Peyer's patch (tissue), 4 donors: ENCODE measurements at regions not wholly inside any gene's neighbourhood (a gene's known extent, or its start where the extent isn't known, plus 50 kb on each side); places are given as distances from the start of the nearest gene placed in this dataset.

Experiments used
- DNase-seq, 3 donors: peaks; one replicate each; pipeline ENCODE4 v3.0.0-alpha.2; 2017 to 2019
- H3K27ac ChIP-seq, 4 donors: fragments of 200-600 bp; sonication (generic); one replicate each; pipeline ENCODE4 v1.5.1; 2016 to 2019
- H3K27me3 ChIP-seq, 2 donors: fragments of 200-600 bp; sonication (generic); one replicate each; pipeline ENCODE4 v1.5.1; 2019
- H3K36me3 ChIP-seq, 3 donors: fragments of 200-600 bp; sonication (generic); one replicate each; pipeline ENCODE4 v1.5.1; 2016 to 2019
- H3K4me1 ChIP-seq, 4 donors: fragments of 200-600 bp; sonication (generic); one replicate each; pipeline ENCODE4 v1.5.1; 2016 to 2019
- H3K4me3 ChIP-seq, 4 donors: fragments of 200-600 bp; sonication (generic); 1 replicate in 3 of 4; 2 replicates in 1 of 4; pipeline ENCODE4 v1.5.1; 2016 to 2019; ENCODE audit warnings: mild to moderate bottlenecking in 1 of 4
- H3K9me3 ChIP-seq, 4 donors: fragments of 200-600 bp; sonication (generic); one replicate each; pipeline ENCODE4 v1.5.1; 2016 to 2019; ENCODE audit warnings: mild to moderate bottlenecking in 1 of 4
- CTCF ChIP-seq, 6 experiments: fragments of 450-650 bp in 4 of 6; fragments of 200-600 bp in 2 of 6; sonication (generic) in 1 of 6; IDR thresholded peaks; one replicate each; pipeline ENCODE4 v1.5.1; 2017 to 2019; ENCODE audit warnings: antibody characterized with exemption in 6 of 6, mild to moderate bottlenecking in 3 of 6, moderate library complexity in 1 of 6
- POLR2A ChIP-seq, 2 donors: fragments of 450-650 bp; IDR thresholded peaks; one replicate each; pipeline ENCODE4 v1.5.1; 2017; ENCODE audit warnings: antibody characterized with exemption in 2 of 2, mild to moderate bottlenecking in 2 of 2, moderate library complexity in 2 of 2

- Histone ChIP-seq H3K36me3 (no peaks in the 10 kb centered on the region), H3K4me3 (no peak overlapping the region), H3K4me1 (peaks cover 0 to 8% (median 0%) of the 10 kb centered on the region in 4 donors), H3K27me3 (no peaks in the 10 kb centered on the region), H3K27ac (no peak overlapping the region), H3K9me3 (no peaks in the 10 kb centered on the region)
- DNase-seq = no peak
- TF ChIP-seq CTCF (IDR thresholded peaks at IDR 0.05) (no peak), POLR2A (IDR thresholded peaks at IDR 0.05) (no peak)
Measured at GRCh38 chr6:110534731-110535492, 58.5 kb upstream of the SLC22A16 start.

GRCh38 chr6:110532431-110532830, 56.0 kb upstream of the SLC22A16 start:
- Histone ChIP-seq H3K4me1 (peaks cover 0 to 6% (median 0%) of the 10 kb centered on the region in 4 donors), H3K27me3 (no peaks in the 10 kb centered on the region), H3K27ac (no peak overlapping the region), H3K4me3 (no peak overlapping the region), H3K36me3 (no peaks in the 10 kb centered on the region), H3K9me3 (no peaks in the 10 kb centered on the region)
- no peak for DNase-seq
- no peak for TF ChIP-seq POLR2A (IDR thresholded peaks at IDR 0.05)

- no peaks in the 10 kb centered on the region for H3K36me3 ChIP-seq
- H3K27ac ChIP-seq = no peak overlapping the region
- H3K4me1 ChIP-seq = no peaks in the 10 kb centered on the region
- H3K4me3 ChIP-seq = no peak overlapping the region
- H3K9me3 ChIP-seq = no peaks in the 10 kb centered on the region
- TF ChIP-seq CTCF (IDR thresholded peaks at IDR 0.05) = no peak
- TF ChIP-seq POLR2A (IDR thresholded peaks at IDR 0.05) = no peak
- H3K27me3 ChIP-seq = no peaks in the 10 kb centered on the region
- DNase-seq = no peak
Measured at GRCh38 chr6:110530671-110531070, 54.3 kb upstream of the SLC22A16 start.

- no peak for TF ChIP-seq CTCF (IDR thresholded peaks at IDR 0.05)
- TF ChIP-seq POLR2A (IDR thresholded peaks at IDR 0.05) = no peak
Measured at GRCh38 chr6:110529907-110530306, 53.5 kb upstream of the SLC22A16 start.

GRCh38 chr6:110529355-110529754, 52.9 kb upstream of the SLC22A16 start:
- no peaks in the 10 kb centered on the region for H3K9me3 ChIP-seq
- DNase-seq = no peak
- H3K4me1 ChIP-seq = no peaks in the 10 kb centered on the region
- H3K27me3 ChIP-seq = no peaks in the 10 kb centered on the region
- no peak overlapping the region for H3K27ac ChIP-seq
- no peaks in the 10 kb centered on the region for H3K36me3 ChIP-seq
- no peak for TF ChIP-seq POLR2A (IDR thresholded peaks at IDR 0.05)
- no peak for TF ChIP-seq CTCF (IDR thresholded peaks at IDR 0.05)
- H3K4me3 ChIP-seq = no peak overlapping the region

More at GRCh38 chr6:110529907-110530306, 53.5 kb upstream of the SLC22A16 start:
- Histone ChIP-seq H3K9me3 (no peaks in the 10 kb centered on the region), H3K27ac (no peak overlapping the region), H3K4me1 (no peaks in the 10 kb centered on the region), H3K4me3 (no peak overlapping the region), H3K27me3 (no peaks in the 10 kb centered on the region), H3K36me3 (no peaks in the 10 kb centered on the region)
- no peak for DNase-seq

- Histone ChIP-seq H3K9me3 (no peaks in the 10 kb centered on the region), H3K36me3 (no peaks in the 10 kb centered on the region), H3K27ac (no peak overlapping the region), H3K4me3 (no peak overlapping the region), H3K27me3 (no peaks in the 10 kb centered on the region), H3K4me1 (no peaks in the 10 kb centered on the region)
- TF ChIP-seq CTCF (IDR thresholded peaks at IDR 0.05) = no peak
- TF ChIP-seq POLR2A (IDR thresholded peaks at IDR 0.05) = no peak
- DNase-seq = no peak
Measured at GRCh38 chr6:110528930-110529325, 52.5 kb upstream of the SLC22A16 start.
